ENCODE measurements at regions not wholly inside any gene's neighbourhood (a gene's known extent, or its start where the extent isn't known, plus 50 kb on each side); places are given as distances from the start of the nearest gene placed in this dataset.

DNA sequence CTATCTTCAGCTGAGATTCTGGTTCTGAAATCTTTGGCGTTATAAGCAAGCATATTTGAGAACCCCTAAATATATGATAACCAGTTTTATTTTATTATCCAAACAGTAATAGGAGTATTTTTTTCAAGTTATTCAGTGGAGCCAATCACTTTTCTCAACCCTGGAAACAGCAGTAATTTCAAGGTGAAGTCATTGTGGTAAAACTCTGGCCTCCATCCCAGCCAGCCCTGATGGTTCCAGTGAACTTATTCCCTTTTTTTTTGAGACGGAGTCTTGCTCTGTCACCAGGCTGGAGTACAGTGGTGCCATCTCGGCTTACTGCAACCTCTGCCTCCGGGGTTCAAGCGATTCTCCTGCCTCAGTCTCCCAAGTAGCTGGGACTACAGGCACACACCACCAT lies 545.4 kb upstream of the IL12A start:
- TF ChIP-seq, protein P1, sequence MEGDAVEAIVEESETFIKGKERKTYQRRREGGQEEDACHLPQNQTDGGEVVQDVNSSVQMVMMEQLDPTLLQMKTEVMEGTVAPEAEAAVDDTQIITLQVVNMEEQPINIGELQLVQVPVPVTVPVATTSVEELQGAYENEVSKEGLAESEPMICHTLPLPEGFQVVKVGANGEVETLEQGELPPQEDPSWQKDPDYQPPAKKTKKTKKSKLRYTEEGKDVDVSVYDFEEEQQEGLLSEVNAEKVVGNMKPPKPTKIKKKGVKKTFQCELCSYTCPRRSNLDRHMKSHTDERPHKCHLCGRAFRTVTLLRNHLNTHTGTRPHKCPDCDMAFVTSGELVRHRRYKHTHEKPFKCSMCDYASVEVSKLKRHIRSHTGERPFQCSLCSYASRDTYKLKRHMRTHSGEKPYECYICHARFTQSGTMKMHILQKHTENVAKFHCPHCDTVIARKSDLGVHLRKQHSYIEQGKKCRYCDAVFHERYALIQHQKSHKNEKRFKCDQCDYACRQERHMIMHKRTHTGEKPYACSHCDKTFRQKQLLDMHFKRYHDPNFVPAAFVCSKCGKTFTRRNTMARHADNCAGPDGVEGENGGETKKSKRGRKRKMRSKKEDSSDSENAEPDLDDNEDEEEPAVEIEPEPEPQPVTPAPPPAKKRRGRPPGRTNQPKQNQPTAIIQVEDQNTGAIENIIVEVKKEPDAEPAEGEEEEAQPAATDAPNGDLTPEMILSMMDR (IDR thresholded peaks at IDR 0.05; ENCODE audit: insufficient read depth, low read length, poor library complexity, severe bottlenecking), result no peak
- no peak for TF ChIP-seq EZH2phosphoT487 (conservative IDR thresholded peaks at IDR 0.05; ENCODE audit: low read length)
- H2AFZ ChIP-seq (ENCODE audit: low read depth, low read length, severe bottlenecking), result no peak overlapping the region
- no peak overlapping the region for H3K4me3 ChIP-seq (ENCODE audit: insufficient read depth, low read length, poor library complexity, severe bottlenecking)
- H4K20me1 ChIP-seq (ENCODE audit: low read depth, low read length), result no peaks in the 10 kb centered on the region
- H3K9me2 ChIP-seq (replicated peaks; ENCODE audit: insufficient read depth, low read length), result no peaks in the 10 kb centered on the region
- no peaks in the 10 kb centered on the region for H3K36me3 ChIP-seq (ENCODE audit: low read length)
- H3K79me2 ChIP-seq (ENCODE audit: insufficient read depth, low read length), result no peaks in the 10 kb centered on the region
- H3K9me3 ChIP-seq (ENCODE audit: insufficient read depth, low read length), result no peaks in the 10 kb centered on the region
- no peaks in the 10 kb centered on the region for H3K27me3 ChIP-seq (ENCODE audit: low read length)
- H3K9ac ChIP-seq (ENCODE audit: low read length), result no peak overlapping the region
- no peak overlapping the region for H3K4me2 ChIP-seq (ENCODE audit: low read depth, low read length, poor library complexity, severe bottlenecking)
- no peak overlapping the region for H3K27ac ChIP-seq (ENCODE audit: low read depth, low read length)
- H3F3A ChIP-seq (ENCODE audit: insufficient read depth), result no peaks in the 10 kb centered on the region

DNA sequence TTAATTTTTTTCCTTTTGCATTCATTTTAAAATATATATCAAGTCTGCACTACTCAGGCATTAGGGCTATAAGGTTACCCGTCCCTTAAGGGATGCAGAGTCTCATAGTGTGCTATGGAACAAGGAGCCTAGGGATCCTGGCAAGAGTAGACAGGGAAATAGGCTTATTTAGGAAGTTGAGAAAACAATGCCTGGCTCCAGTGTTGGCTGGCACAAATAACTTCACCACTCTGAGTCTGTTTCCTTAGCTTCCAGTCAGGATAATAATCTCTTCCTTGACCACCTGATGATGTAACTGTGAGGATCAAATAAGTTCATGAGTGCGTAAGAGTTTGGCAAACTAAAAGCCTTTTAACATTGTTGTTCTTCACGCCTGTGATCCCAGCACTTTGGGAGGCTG lies 540.8 kb upstream of the IL12A start:
- no peak overlapping the region for H3K4me2 ChIP-seq (ENCODE audit: low read depth, low read length, poor library complexity, severe bottlenecking)
- H3K36me3 ChIP-seq (ENCODE audit: low read length), result no peaks in the 10 kb centered on the region
- H3K27me3 ChIP-seq (ENCODE audit: low read length), result no peaks in the 10 kb centered on the region
- no peak overlapping the region for H3K4me3 ChIP-seq (ENCODE audit: insufficient read depth, low read length, poor library complexity, severe bottlenecking)
- H3K79me2 ChIP-seq (ENCODE audit: insufficient read depth, low read length), result no peaks in the 10 kb centered on the region
- H4K20me1 ChIP-seq (ENCODE audit: low read depth, low read length), result no peaks in the 10 kb centered on the region
- H3K27ac ChIP-seq (ENCODE audit: low read depth, low read length), result no peak overlapping the region
- no peaks in the 10 kb centered on the region for H3F3A ChIP-seq (ENCODE audit: insufficient read depth)
- H3K9me2 ChIP-seq (replicated peaks; ENCODE audit: insufficient read depth, low read length), result no peaks in the 10 kb centered on the region
- no peak overlapping the region for H2AFZ ChIP-seq (ENCODE audit: low read depth, low read length, severe bottlenecking)
- H3K9ac ChIP-seq (ENCODE audit: low read length), result no peak overlapping the region
- no peaks in the 10 kb centered on the region for H3K9me3 ChIP-seq (ENCODE audit: insufficient read depth, low read length)
- no peak for TF ChIP-seq EZH2phosphoT487 (conservative IDR thresholded peaks at IDR 0.05; ENCODE audit: low read length)
- TF ChIP-seq, protein P1 (IDR thresholded peaks at IDR 0.05; ENCODE audit: insufficient read depth, low read length, poor library complexity, severe bottlenecking), result no peak

DNA sequence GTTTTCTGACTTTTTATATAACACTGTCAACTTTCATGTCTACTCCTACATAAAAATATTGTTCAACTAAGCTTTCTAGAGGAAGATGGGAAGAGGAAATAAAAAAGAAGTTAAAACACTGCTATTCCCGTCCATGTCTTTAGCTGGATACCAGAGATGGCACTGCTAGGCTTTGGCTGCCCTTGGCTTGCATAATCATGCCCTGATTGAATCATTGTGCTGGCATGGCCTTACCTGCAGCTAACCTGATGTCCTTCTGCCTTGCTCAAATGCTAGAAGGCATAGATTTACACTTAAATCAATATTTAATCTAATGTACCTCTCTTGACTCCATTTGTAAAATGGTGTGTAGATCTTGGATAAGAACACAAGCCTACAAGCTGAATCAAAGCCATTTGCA lies 539.7 kb upstream of the IL12A start:
- H3K9me2 ChIP-seq (replicated peaks; ENCODE audit: insufficient read depth, low read length), result no peaks in the 10 kb centered on the region
- H3K4me3 ChIP-seq (ENCODE audit: insufficient read depth, low read length, poor library complexity, severe bottlenecking), result no peak overlapping the region
- no peaks in the 10 kb centered on the region for H3F3A ChIP-seq (ENCODE audit: insufficient read depth)
- H3K36me3 ChIP-seq (ENCODE audit: low read length), result no peaks in the 10 kb centered on the region
- no peak overlapping the region for H2AFZ ChIP-seq (ENCODE audit: low read depth, low read length, severe bottlenecking)
- H3K9me3 ChIP-seq (ENCODE audit: insufficient read depth, low read length), result no peaks in the 10 kb centered on the region
- no peaks in the 10 kb centered on the region for H3K27me3 ChIP-seq (ENCODE audit: low read length)
- H3K9ac ChIP-seq (ENCODE audit: low read length), result no peak overlapping the region
- no peaks in the 10 kb centered on the region for H3K79me2 ChIP-seq (ENCODE audit: insufficient read depth, low read length)
- H4K20me1 ChIP-seq (ENCODE audit: low read depth, low read length), result no peaks in the 10 kb centered on the region
- H3K27ac ChIP-seq (ENCODE audit: low read depth, low read length), result no peak overlapping the region
- TF ChIP-seq, protein P1 (IDR thresholded peaks at IDR 0.05; ENCODE audit: insufficient read depth, low read length, poor library complexity, severe bottlenecking), result no peak
- no peak for TF ChIP-seq EZH2phosphoT487 (conservative IDR thresholded peaks at IDR 0.05; ENCODE audit: low read length)
- H3K4me2 ChIP-seq (ENCODE audit: low read depth, low read length, poor library complexity, severe bottlenecking), result no peak overlapping the region

DNA sequence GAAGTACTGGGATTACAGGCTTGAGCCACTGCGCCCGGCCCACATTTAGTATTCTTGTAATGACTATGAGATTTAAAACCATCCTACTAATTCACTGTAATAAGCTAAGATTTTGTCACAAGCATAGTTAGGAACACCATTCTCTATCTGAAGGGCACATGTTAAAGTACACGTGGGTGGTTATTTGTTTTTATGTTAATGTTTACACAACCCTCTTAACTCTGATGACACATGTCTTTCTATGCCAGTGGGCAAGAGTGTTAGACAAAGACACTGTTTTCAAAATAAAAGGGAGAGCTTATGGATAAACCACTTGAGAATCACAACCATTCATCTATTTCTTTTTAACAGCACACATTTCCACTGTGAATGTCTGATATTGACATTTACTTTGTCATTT lies 537.6 kb upstream of the IL12A start:
- no peaks in the 10 kb centered on the region for H3F3A ChIP-seq (ENCODE audit: insufficient read depth)
- H4K20me1 ChIP-seq (ENCODE audit: low read depth, low read length), result no peaks in the 10 kb centered on the region
- no peaks in the 10 kb centered on the region for H3K36me3 ChIP-seq (ENCODE audit: low read length)
- no peaks in the 10 kb centered on the region for H3K79me2 ChIP-seq (ENCODE audit: insufficient read depth, low read length)
- H3K9me3 ChIP-seq (ENCODE audit: insufficient read depth, low read length), result no peaks in the 10 kb centered on the region
- H3K4me2 ChIP-seq (ENCODE audit: low read depth, low read length, poor library complexity, severe bottlenecking), result no peak overlapping the region
- H3K27me3 ChIP-seq (ENCODE audit: low read length), result no peaks in the 10 kb centered on the region
- TF ChIP-seq, protein P1 (IDR thresholded peaks at IDR 0.05; ENCODE audit: insufficient read depth, low read length, poor library complexity, severe bottlenecking), result no peak
- TF ChIP-seq EZH2phosphoT487 (conservative IDR thresholded peaks at IDR 0.05; ENCODE audit: low read length), result no peak
- H3K4me3 ChIP-seq (ENCODE audit: insufficient read depth, low read length, poor library complexity, severe bottlenecking), result no peak overlapping the region
- no peaks in the 10 kb centered on the region for H3K9me2 ChIP-seq (replicated peaks; ENCODE audit: insufficient read depth, low read length)
- H3K9ac ChIP-seq (ENCODE audit: low read length), result no peak overlapping the region
- no peak overlapping the region for H3K27ac ChIP-seq (ENCODE audit: low read depth, low read length)
- H2AFZ ChIP-seq (ENCODE audit: low read depth, low read length, severe bottlenecking), result no peak overlapping the region

Data from SU-DHL-6 (cell line).